GM18517 (cell line): ENCODE measurements at regions not wholly inside any gene's neighbourhood (a gene's known extent, or its start where the extent isn't known, plus 50 kb on each side); places are given as distances from the start of the nearest gene placed in this dataset.
"Not testable (repeated sequence)": the region's sequence is repeated elsewhere in the genome, so short reads cannot be mapped to it uniquely, and the experiment has no call there.

Experiments used
- ATAC-seq: cut with Tn5 transposase; IDR thresholded peaks from one replicate; pipeline ENCODE4 v1.9.1; 2021; ENCODE audit warnings: mild to moderate bottlenecking, moderate library complexity; ENCODE audit not compliant: unreplicated experiment

DNA sequence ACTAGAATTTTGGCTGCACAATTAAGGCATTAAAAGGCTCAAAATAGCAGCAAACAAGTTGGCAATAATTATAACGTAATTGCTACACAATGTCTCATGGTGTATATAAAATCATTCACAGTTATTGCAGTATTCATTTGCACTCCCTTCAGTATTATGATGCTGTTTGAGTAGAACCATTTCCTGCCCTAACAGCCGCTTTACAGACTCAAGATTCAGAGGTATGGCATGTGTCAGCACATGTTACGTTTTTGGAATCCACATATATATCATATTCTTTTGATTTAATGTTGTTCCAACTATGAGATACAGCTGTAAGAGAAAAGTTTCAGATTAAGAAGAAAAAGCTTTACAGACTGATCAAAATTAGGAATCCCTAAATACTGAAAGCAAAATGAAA, 56.3 kb upstream of the NCKAP5 start:
- no peak for ATAC-seq

DNA sequence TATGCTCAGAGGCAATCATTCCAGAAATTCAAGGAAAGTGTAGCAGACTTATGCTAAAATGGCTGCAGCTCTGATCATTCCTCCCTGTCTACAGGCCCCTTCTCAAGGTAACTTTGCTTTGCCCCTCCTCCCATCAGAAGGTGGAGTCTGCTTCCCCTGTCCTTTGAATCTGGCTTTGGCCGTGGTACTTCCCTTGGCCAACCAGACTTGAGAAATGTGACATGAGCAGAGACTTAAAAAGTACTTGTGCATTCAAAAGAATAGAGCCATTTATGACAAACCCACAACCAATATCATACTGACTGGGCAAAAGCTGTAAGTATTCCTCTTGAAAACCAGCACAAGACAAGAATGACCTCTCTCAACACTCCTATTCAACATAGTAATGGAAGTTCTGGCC, 59.5 kb upstream of the NCKAP5 start:
- no peak for ATAC-seq

- ATAC-seq = no peak
Observed at GRCh38 chr2:133633309-133633708, 65.0 kb upstream of the NCKAP5 start.

- no peak for ATAC-seq
Observed at GRCh38 chr2:133633881-133634409, 65.7 kb upstream of the NCKAP5 start.

DNA sequence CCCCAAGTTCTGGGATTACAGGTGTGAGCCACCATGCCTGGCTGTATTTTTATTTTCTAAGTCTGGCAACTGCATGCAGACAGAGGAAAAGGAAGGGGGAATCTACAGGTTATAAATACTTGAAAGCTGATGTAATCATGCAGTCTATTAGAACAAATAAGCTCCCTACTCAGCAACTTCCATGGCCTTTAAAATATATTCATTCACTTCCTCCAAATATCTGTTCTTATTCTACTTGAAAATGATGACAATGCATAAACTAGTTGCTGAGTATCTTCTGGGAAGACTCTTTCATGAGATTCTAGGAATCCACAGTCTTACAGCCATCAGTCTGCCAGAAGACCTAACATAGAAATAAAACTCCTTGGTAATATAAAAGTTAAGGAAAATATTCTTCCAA, 66.9 kb upstream of the NCKAP5 start:
- no peak for ATAC-seq

- ATAC-seq = no peak
Observed at GRCh38 chr2:133636287-133636686, 68.0 kb upstream of the NCKAP5 start.

DNA sequence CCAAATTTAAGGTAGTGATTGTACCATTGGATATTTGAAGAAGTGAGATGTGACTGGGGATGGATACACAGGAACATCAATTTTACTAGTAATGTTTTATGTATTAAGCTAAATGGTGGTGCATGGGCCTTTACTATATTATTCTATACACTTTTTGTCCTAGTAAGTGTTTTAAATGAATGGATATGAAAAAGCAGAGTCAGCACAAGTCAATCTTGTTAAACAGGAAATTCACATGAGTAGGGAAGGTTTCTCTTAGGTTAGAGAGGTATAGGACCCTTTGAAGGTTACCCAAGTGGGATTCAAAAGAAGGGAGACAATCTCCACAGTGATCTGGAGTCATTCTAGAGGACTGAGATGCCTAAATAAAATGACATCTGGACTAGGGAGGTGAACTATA, 71.8 kb upstream of the NCKAP5 start:
- ATAC-seq = no peak

- no peak for ATAC-seq
Observed at GRCh38 chr2:133641497-133641896, 73.2 kb upstream of the NCKAP5 start.

GRCh38 chr2:133641942-133642725, 73.9 kb upstream of the NCKAP5 start:
- no peak for ATAC-seq

DNA sequence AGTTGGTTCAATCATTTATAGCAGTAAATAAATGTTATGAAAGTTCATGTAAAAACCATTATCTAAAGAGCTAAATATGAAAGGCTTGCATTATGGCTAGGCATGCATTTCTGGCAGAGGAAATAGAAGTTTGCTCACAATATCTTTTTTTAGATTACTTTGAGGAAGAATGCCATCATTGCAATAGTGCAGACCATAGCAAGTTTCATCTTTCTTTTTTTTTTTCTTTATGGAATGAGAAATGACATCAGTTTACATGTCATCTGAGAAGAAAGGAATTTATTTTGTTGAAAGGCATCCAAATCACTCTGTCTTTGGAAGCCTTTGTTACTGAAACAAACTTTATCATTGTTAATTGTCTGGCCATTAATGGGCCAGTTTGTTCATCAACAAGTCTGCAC, 74.5 kb upstream of the NCKAP5 start:
- ATAC-seq = no peak

GRCh38 chr2:133643863-133644262, 75.6 kb upstream of the NCKAP5 start:
- ATAC-seq = no peak

DNA sequence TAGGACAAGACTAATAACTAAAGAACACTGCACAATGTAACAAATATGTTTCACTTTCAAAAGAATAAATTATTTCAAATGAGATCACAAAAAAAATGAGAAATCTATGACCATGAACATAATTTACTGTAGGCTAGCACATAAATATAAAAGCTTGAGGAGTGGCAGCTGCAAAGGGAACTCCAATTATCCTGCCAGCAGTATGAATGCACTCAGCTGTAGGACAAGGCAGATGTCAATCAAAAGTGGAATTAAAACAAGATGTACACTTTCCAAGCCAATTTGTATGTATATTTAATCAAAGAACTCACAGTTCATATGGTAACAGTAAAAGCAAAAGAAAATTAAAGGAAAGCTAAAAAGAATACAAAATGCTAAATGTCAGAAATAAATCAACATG, 76.6 kb upstream of the NCKAP5 start:
- ATAC-seq = no peak

DNA sequence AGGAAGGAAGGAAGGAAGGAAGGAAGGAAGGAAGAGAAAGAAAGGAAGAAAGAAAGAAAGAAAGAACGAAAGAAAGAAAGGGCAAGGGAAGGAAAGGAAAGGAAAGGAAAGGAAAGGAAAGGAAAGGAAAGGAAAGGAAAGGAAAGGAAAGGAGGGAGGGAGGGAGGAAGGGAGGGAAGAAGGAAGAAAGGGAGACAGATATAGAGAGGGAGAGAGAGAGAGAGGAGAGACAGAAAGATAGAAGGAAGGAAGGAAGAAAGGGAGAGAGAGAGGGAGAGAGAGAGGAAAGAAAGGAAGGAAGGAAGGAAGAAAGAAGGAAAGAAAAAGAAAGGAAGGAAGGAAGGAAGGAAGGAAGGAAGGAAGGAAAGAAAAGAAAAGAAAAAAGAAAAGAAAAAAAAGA, 79.1 kb upstream of the NCKAP5 start:
- ATAC-seq = not testable (repeated sequence)

DNA sequence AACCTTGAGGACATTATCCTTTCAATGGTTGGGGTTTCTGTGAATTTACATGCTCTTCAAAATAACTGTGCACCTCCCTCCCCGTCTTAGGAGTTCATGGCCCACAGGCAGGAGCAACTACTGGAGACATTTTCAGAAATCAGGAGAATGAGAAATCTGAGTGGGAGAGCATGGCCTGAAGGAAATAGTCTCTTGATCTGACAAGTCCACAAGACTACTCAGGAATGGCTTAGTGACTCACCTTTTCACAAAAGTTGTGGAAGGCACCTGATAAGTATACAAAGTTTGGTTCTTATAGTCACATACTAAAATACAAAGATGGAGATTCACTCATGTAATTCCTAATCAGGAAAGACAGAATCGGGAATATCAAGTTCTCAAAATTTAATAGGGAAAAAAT, 83.6 kb upstream of the NCKAP5 start:
- ATAC-seq = no peak

DNA sequence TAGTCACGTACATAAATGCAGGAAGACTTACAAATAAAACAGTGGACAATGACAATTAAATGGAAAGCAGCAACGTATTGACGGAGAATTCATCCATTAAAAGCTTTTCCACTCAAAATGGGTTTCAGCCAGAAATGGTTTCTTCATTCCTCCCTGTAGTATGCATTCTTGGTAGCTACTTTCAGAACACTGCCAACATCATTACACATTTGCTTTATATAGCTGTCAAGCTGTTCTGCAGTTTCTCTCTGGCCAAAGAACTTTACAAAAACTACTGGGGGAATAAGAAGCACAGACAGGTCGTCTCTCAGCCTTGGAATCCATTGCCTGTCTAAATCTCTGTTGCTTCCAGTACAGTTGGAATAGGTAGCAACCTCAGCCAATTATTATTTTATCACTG, 84.1 kb upstream of the NCKAP5 start:
- no peak for ATAC-seq

GRCh38 chr2:133653056-133653455, 84.8 kb upstream of the NCKAP5 start:
- ATAC-seq = no peak

GRCh38 chr2:133654949-133655348, 86.7 kb upstream of the NCKAP5 start:
- no peak for ATAC-seq

- ATAC-seq = no peak
Observed at GRCh38 chr2:133655610-133656009, 87.3 kb upstream of the NCKAP5 start.

DNA sequence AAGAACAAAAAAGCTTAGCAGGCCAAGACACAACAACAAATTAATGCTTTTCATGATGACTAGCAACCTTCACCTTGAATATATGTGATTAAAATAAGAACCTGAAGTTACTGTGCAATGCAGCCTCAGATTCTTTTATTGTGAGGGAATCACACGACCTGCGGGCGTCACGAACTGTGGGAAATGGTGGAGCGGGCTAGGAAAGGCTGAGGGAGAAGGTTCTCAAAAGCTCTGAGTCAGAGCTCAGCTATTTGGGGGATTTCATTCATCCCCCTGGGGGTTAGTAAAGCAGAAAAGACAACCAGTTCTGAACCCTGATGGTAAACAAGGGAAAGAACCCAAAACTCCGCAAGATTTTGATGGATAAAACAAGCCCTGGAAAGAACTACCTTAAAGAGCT, 89.3 kb upstream of the NCKAP5 start:
- no peak for ATAC-seq

DNA sequence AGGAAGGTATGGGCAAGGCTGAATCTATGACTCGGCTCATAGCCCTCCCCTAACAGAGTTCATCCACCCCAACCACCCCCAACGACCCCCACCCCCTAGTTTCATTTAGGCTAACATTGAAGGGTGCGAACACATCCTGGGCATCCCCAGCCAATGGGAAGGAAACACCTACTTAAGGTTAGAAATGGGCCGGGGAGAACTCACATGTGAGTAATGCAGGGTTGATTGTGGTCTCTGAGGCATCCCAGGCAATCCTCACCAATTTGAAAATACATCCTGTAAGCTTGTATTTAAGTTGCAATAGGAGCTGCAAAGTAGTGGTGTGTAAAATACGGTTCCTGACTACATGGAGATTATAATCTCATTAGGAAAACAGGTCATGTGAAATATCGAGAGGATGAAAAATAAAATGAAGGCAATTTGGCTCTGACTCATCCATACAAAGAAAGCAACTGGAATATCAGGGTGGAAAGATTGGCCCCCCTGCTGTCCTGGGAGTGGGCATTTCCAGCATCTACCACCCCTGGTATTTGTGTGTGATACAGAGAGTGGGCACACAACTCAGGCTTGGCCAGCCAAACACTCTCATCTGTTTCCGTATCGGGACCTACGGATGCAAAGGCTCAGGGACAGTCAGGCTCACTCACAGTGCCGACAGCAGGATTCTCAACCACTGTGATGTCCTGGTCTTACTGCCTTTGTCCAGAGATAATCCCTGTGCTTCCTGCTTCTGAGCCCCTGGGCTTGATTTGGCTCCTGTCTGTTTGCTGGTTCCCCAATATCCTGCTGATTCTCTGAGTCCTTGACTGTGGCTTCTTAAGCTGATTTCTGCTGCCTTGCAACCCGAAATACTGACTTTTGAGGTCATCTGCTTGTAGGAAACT, 90.0 kb upstream of the NCKAP5 start:
- no peak for ATAC-seq

DNA sequence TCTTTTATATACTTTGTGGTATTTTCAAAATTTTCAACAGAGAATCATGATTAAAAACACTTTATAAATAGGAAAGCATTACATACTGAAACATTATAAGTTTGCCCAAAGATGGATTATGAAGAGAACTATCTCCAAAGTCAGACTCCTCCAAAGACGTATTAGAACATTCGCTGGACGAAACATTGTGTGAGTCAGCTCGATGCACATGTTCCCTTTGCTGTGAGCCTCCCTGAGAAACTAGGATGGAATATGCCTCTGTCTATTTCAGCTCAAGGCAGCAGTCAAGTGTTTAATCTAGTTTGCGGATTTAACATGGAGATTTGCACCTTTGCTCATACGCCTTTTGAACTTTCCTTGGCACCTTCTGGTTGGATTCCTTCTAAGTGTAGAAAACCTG, 92.2 kb upstream of the NCKAP5 start:
- no peak for ATAC-seq

GRCh38 chr2:133661392-133661791, 93.1 kb upstream of the NCKAP5 start:
- ATAC-seq = no peak
